HCT116 (cell line): ENCODE measurements at regions not wholly inside any gene's neighbourhood (a gene's known extent, or its start where the extent isn't known, plus 50 kb on each side); places are given as distances from the start of the nearest gene placed in this dataset.

Experiments
- CTCF ChIP-seq, 3 experiments: fragments of 200-600 bp in 1 of 3; sonication (generic) in 1 of 3; IDR thresholded peaks in 2 of 3; conservative IDR thresholded peaks in 1 of 3; 2 replicates each; pipeline ENCODE4 v1.5.1; 2012 to 2017; ENCODE audit warnings: low read depth in 2 of 3, low read length in 2 of 3, antibody characterized with exemption in 1 of 3, borderline replicate concordance in 1 of 3, control low read depth in 1 of 3, mild to moderate bottlenecking in 1 of 3, mixed read lengths in 1 of 3, mixed run types in 1 of 3, moderate library complexity in 1 of 3; ENCODE audit not compliant: insufficient read depth in 1 of 3
- EZH2 ChIP-seq: fragments of 200-600 bp; sonication (generic); IDR thresholded peaks from 2 replicates; pipeline ENCODE4 v1.6.1; 2017; ENCODE audit warnings: antibody characterized with exemption, mixed run types
- EZH2phosphoT487 ChIP-seq: fragments of 200-600 bp; IDR thresholded peaks from 2 replicates; pipeline ENCODE4 v1.6.1; 2018; ENCODE audit warnings: antibody characterized with exemption, borderline replicate concordance
- POLR2A ChIP-seq: IDR thresholded peaks from 2 replicates; pipeline ENCODE4 v1.7.0; 2011; ENCODE audit warnings: borderline replicate concordance; ENCODE audit not compliant: insufficient read depth, insufficient read length; ENCODE audit errors: extremely low read depth
- POLR2AphosphoS5 ChIP-seq: IDR thresholded peaks from 2 replicates; pipeline ENCODE4 v1.6.1; 2011; ENCODE audit warnings: mild to moderate bottlenecking, low read depth, low read length, moderate library complexity
- RAD21 ChIP-seq: IDR thresholded peaks from 2 replicates; pipeline ENCODE4 v1.6.1; 2012; ENCODE audit warnings: low read depth, mild to moderate bottlenecking
- YY1 ChIP-seq: IDR thresholded peaks from 2 replicates; pipeline ENCODE4 v1.6.1; 2011; ENCODE audit warnings: low read length, low read depth, moderate library complexity, mild to moderate bottlenecking; ENCODE audit not compliant: insufficient replicate concordance; ENCODE audit errors: extremely low read depth

GRCh38 chr17:13212860-13213259 is 195.0 kb upstream of the ELAC2 start:
- TF ChIP-seq POLR2AphosphoS5 (no peak), CTCF (IDR thresholded peaks at IDR 0.05 in 2 of 3, conservative IDR thresholded peaks at IDR 0.05 in 1 of 3; ENCODE audit: borderline replicate concordance in 1 of 3, insufficient read depth in 1 of 3, low read depth in 2 of 3, low read length in 2 of 3) (no peak), EZH2phosphoT487 (no peak), POLR2A (no peak), EZH2 (no peak), YY1 (no peak), RAD21 (no peak)
